ENCODE measurements at regions not wholly inside any gene's neighbourhood (a gene's known extent, or its start where the extent isn't known, plus 50 kb on each side); places are given as distances from the start of the nearest gene placed in this dataset.
"Not testable (repeated sequence)": the region's sequence is repeated elsewhere in the genome, so short reads cannot be mapped to it uniquely, and the experiment has no call there.

DNA sequence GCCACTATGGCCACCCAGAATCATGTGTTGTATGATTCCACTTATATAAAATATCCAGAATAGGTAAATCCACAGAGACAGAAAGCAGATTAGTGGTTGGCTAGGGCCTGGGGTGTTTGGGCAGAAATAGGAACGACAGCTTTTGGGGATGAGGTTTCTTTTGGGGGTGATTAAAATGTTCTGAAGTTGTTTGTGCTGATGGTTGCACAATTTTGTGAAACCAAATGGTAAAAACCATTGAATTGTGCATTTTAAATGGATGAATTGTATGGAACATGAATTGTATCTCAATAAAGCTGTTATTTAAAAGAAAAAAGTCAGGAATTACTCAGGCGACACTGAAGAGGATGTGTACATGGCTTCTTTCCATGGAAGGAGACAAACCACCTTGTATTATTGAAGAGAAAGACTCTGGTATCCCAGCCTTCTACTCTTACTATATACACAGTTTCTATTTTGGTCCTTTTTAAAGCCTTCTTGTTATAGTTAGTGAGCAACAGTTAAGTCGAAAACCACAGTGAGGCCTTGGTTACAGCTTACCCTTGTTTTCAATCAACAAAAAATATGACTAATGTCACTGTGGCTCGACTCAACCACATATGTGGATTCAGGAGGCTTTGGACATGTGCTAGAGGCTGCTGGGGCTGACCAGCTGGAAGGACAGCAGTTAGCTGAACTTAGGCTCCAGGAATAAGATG lies 57.1 kb upstream of the KMT2E start:
- DNase-seq (ENCODE audit: low read depth, low spot score): peak; percentile 90

DNA sequence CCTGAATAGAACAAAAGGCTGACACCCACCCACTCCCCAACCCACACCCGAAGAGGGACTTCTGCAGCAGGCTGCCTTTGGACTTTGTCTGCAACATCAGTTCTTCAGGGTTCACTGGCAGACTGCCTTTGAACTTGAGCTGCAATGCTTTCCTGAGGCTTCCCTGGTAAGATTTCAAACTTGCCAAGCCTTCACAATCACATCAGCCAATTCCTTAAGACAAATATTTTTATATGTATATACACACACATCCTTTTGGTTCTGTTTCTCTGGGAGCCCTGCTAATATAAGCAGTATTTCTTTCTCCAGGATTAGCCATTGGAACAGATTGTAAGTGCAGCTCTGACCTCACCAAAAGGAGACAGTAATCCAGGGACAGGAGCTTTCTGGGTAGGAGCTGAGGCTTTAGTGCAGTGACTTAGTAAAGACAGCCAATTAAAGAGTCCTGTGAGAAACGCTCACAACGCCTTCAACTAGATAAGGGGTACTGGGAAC lies 55.6 kb upstream of the KMT2E start:
- no peak for DNase-seq (ENCODE audit: low read depth, low spot score)

DNA sequence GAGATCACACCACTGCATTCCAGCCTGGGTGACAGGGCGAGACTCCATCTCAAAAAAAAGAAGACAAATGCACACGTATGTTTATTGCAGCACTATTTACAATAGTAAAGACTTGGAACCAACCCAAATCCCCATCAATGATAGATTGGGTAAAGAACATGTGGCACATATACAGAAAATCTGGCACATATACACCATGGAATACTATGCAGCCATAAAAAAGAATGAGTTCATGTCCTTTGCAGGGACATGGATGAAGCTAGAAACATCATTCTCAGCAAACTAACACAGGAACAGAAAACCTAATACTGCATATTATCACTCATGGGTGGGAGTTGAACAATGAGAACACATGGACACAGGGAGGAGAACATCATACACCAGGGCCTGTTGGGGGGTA lies 54.5 kb upstream of the KMT2E start:
- DNase-seq (ENCODE audit: low read depth, low spot score): not testable (repeated sequence)

DNA sequence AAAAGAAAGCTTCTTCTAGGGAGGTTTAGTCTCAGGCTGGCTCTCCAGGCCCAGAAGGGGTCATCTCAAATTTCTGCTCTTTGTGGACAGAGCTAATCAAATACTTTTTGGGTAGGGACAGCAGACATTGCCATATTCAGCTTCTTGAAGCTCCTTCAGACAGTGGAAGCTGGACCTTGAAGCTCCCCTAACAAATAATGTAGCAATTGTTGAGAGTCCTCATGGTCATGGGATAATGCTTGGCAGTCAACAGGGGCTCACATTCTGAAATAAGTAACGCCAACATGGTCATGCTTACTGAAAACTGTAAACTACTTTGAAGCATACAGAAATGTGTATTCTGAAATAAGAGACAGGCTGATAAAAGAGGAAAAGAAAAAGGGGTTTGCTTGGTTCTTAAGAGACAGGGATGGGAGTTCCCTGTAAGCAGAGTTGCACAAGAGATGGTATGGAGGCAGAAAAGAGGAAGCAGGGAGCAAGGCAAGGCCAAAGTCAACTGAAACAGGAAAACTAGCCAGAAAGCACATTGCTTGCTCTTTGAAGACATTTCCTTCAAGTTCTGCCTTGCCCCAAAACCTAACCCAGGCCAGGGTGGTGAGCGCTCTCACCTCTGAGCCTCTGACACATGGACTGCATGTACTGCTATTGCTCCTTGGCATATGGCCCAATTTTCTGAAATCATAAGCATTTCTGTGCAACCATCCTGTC lies 53.1 kb upstream of the KMT2E start:
- no peak for DNase-seq (ENCODE audit: low read depth, low spot score)

DNA sequence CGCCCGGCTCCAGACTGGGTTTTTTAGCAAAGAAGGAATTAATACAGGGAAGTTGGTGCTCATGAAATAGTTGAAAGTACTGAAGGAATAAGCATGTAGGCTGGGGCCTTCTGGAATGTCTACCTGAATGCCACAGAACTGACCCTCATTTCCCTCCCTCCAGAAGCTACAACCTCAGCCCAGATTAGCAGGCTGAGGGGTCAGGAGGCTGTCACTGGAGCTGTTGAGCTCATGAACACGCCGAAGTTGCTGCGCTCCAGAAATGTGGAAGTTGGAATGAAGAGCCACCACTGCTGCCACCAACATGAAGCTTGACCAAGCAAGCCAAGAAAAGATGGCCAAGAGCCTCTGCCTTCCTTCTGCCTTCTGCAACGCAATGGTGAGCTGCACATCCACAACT lies 52.2 kb upstream of the KMT2E start:
- no peak for DNase-seq (ENCODE audit: low read depth, low spot score)

DNA sequence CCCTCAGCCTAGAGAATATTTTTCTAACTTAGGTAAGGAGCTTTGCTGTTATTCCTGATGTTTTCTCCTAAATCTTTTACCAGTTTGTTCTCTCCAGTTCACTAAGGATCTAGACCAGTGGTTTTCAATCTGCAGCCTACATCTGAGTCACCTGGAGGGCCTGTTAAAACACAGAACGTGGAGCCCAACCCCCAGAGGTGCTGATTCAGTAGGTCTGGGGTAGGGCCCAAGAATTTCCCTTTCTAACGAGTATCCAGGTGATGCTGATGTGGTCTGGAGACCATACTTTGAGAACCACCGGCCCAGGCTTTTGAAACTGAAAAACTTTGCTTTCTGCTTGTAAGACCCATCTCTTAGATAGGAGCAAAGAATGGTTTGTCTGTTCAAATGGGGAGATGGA lies 51.2 kb upstream of the KMT2E start:
- peak; percentile 31 for DNase-seq (ENCODE audit: low read depth, low spot score)

DNA sequence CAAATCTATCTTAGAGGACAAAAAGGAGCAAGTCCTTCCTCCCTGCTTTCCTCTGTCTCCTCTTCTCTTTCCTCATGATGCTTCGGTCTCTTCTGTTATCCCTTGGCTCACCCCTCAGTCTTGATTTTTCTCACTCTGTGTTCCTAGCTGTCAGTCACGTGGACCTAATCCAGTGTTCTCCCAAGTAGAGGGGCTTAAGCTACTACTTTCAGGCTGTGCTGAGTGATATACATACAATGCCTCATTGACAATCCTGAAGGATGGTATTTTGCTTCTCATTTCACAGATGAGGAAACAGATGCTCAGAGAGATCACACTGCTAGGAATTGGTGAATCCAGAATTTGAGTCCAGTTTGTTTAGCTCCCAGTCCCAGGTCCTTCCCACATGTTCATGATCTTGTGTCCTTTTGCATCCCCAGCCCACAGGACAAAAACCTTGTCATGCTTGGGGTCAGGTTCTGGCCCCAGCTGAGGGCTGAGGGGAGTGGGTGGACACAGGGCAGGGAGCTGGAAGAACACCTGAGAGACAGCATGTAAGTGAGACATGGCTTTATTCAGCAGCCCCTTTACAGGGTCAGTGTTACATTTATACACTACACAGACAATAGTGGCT lies 50.5 kb upstream of the KMT2E start:
- no peak for DNase-seq (ENCODE audit: low read depth, low spot score)

DNA sequence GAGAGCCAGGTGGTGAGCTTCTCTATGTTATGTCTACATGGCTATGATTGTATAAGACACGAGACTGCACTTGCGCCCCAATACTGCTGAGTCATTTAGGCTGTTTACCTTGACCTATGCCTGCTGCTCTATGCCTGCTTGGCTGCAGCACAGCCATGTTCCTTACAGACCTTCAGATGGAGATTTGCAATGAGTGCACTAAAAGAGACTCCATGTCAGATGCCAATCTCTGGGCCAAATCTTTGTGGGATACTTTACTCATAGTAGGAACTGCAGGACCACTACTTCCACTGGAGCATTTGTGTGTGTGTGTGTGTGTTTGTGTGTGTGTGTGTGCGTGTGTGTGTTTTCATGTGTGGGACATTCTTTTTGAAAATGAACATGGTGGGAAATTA lies 50.0 kb upstream of the KMT2E start:
- DNase-seq (ENCODE audit: low read depth, low spot score): peak; percentile 19

All from astrocyte of the hippocampus (primary cell).